WTC11 (cell line): ENCODE measurements at regions not wholly inside any gene's neighbourhood (a gene's known extent, or its start where the extent isn't known, plus 50 kb on each side); places are given as distances from the start of the nearest gene placed in this dataset.

ENCODE experiments used
- ATAC-seq: fragments of 200-7000 bp; cut with Tn5 transposase; 2 replicates; pipeline ENCODE4 v1.10.0; 2021; ENCODE audit warnings: mild to moderate bottlenecking, moderate library complexity
- CTCF ChIA-PET: fragments of 300-600 bp; sonication (Branson Sonifier 250); formaldehyde crosslinking; loops from one replicate; lab custom pipeline; 2021; ENCODE audit warnings: antibody characterized with exemption; lab: Charles Lee
- POLR2A ChIA-PET: fragments of 350-600 bp; sonication (Branson Sonifier 250); formaldehyde crosslinking; loops from one replicate; lab custom pipeline; 2021; ENCODE audit warnings: antibody characterized with exemption; lab: Charles Lee
- DNase-seq: peaks from one replicate; pipeline ENCODE4 v3.0.0; 2021; ENCODE audit warnings: low spot score
- H3K27ac Mint-ChIP-seq: 2 replicates; pipeline ENCODE4 v1.8.0; 2021; ENCODE audit warnings: mixed read lengths
- H3K27me3 Mint-ChIP-seq: 2 replicates; pipeline ENCODE4 v1.8.0; 2021; ENCODE audit warnings: low read depth, mild to moderate bottlenecking, moderate library complexity, mixed read lengths
- H3K36me3 Mint-ChIP-seq: 2 replicates; pipeline ENCODE4 v1.8.0; 2021; ENCODE audit warnings: mixed read lengths
- H3K4me1 Mint-ChIP-seq: 2 replicates; pipeline ENCODE4 v1.8.0; 2022; ENCODE audit warnings: mixed read lengths
- H3K4me3 Mint-ChIP-seq: 2 replicates; pipeline ENCODE4 v1.8.0; 2021; ENCODE audit warnings: mild to moderate bottlenecking, moderate library complexity, mixed read lengths
- H3K9me3 Mint-ChIP-seq: 2 replicates; pipeline ENCODE4 v1.8.0; 2021; ENCODE audit warnings: mixed read lengths
- ATF1 ChIP-seq: sonication (generic); formaldehyde crosslinking; IDR thresholded peaks from 2 replicates; pipeline ENCODE4 v1.8.1; 2023; ENCODE audit warnings: mild to moderate bottlenecking, moderate library complexity, missing genetic modification reagents
- CDX4 ChIP-seq: fragments of 250-450 bp; sonication (Bioruptor Pico); IDR thresholded peaks from 2 replicates; pipeline ENCODE4 v1.9.0; 2021; ENCODE audit warnings: moderate library complexity, mild to moderate bottlenecking, inconsistent platforms, borderline replicate concordance
- E2F4 ChIP-seq: sonication (generic); formaldehyde crosslinking; IDR thresholded peaks from 2 replicates; pipeline ENCODE4 v1.8.1; 2022; ENCODE audit warnings: low read depth, mild to moderate bottlenecking, moderate library complexity, missing genetic modification reagents, borderline replicate concordance
- EMX1 ChIP-seq: fragments of 250-450 bp; sonication (Bioruptor Pico); IDR thresholded peaks from 2 replicates; pipeline ENCODE4 v1.8.0; 2021; ENCODE audit warnings: mild to moderate bottlenecking
- FOXK1 ChIP-seq: sonication (generic); formaldehyde crosslinking; IDR thresholded peaks from 2 replicates; pipeline ENCODE4 v1.8.0; 2022; ENCODE audit warnings: mild to moderate bottlenecking, moderate library complexity, missing genetic modification reagents
- FOXP1 ChIP-seq: sonication (generic); formaldehyde crosslinking; IDR thresholded peaks from 2 replicates; pipeline ENCODE4 v1.8.0; 2022; ENCODE audit warnings: missing genetic modification reagents, mild to moderate bottlenecking, moderate library complexity, borderline replicate concordance
- IRF1 ChIP-seq: sonication (generic); formaldehyde crosslinking; IDR thresholded peaks from 2 replicates; pipeline ENCODE4 v1.8.0; 2023; ENCODE audit warnings: missing genetic modification reagents
- KAT7 ChIP-seq: sonication (generic); formaldehyde crosslinking; IDR thresholded peaks from 2 replicates; pipeline ENCODE4 v1.8.1; 2023; ENCODE audit warnings: missing genetic modification reagents, mild to moderate bottlenecking, borderline replicate concordance
- MXD4 ChIP-seq: fragments of 250-450 bp; sonication (Bioruptor Pico); IDR thresholded peaks from 2 replicates; pipeline ENCODE4 v1.8.0; 2021; ENCODE audit warnings: mild to moderate bottlenecking, moderate library complexity, borderline replicate concordance
- MYBL2 ChIP-seq: sonication (generic); formaldehyde crosslinking; IDR thresholded peaks from 2 replicates; pipeline ENCODE4 v1.8.1; 2023; ENCODE audit warnings: mild to moderate bottlenecking, moderate library complexity, missing genetic modification reagents
- PRDM15 ChIP-seq: sonication (generic); formaldehyde crosslinking; IDR thresholded peaks from 2 replicates; pipeline ENCODE4 v1.8.0; 2022; ENCODE audit warnings: missing genetic modification reagents
- SMAD3 ChIP-seq: sonication (generic); formaldehyde crosslinking; IDR thresholded peaks from 2 replicates; pipeline ENCODE4 v1.8.0; 2022; ENCODE audit warnings: missing genetic modification reagents, mild to moderate bottlenecking, borderline replicate concordance
- SMAD4 ChIP-seq: sonication (generic); formaldehyde crosslinking; IDR thresholded peaks from 2 replicates; pipeline ENCODE4 v1.8.0; 2022; ENCODE audit warnings: mild to moderate bottlenecking, missing genetic modification reagents
- TEAD4 ChIP-seq: sonication (generic); formaldehyde crosslinking; IDR thresholded peaks from 2 replicates; pipeline ENCODE4 v1.8.0; 2022; ENCODE audit warnings: mild to moderate bottlenecking, missing genetic modification reagents
- ZBTB43 ChIP-seq: sonication (generic); formaldehyde crosslinking; IDR thresholded peaks from 2 replicates; pipeline ENCODE4 v1.8.1; 2023; ENCODE audit warnings: mild to moderate bottlenecking, missing genetic modification reagents
- ZNF121 ChIP-seq: sonication (generic); formaldehyde crosslinking; IDR thresholded peaks from 2 replicates; pipeline ENCODE4 v1.8.0; 2023; ENCODE audit warnings: missing genetic modification reagents
- ZNF232 ChIP-seq: sonication (generic); formaldehyde crosslinking; IDR thresholded peaks from 2 replicates; pipeline ENCODE4 v1.8.0; 2022; ENCODE audit warnings: mild to moderate bottlenecking, missing genetic modification reagents
- ZNF532 ChIP-seq: fragments of 250-450 bp; sonication (Bioruptor Pico); IDR thresholded peaks from 2 replicates; pipeline ENCODE4 v1.9.0; 2021; ENCODE audit warnings: mild to moderate bottlenecking, borderline replicate concordance
- ZSCAN18 ChIP-seq: fragments of 250-450 bp; sonication (Bioruptor Pico); IDR thresholded peaks from 2 replicates; pipeline ENCODE4 v2.1.2; 2022; ENCODE audit warnings: mild to moderate bottlenecking, moderate library complexity

GRCh38 chr10:65112573-65112972 is 1591.4 kb downstream of the REEP3 start:
- TF ChIP-seq TEAD4 (no peak), ZNF121 (no peak)
- POLR2A ChIA-PET: no interaction called here
- H3K9me3 Mint-ChIP-seq: peaks cover 20% of the 10 kb centered on the region
- H3K4me3 Mint-ChIP-seq: no peak overlapping the region
- no peaks in the 10 kb centered on the region for H3K27me3 Mint-ChIP-seq
- H3K36me3 Mint-ChIP-seq: peaks cover 3% of the 10 kb centered on the region
- H3K4me1 Mint-ChIP-seq: no peaks in the 10 kb centered on the region
- ATAC-seq (no peak), DNase-seq (no peak)
- no peak overlapping the region for H3K27ac Mint-ChIP-seq
- CTCF ChIA-PET: no interaction called here

- Mint-ChIP-seq H3K9me3 (no peaks in the 10 kb centered on the region), H3K27ac (no peak overlapping the region), H3K4me3 (no peak overlapping the region), H3K36me3 (no peaks in the 10 kb centered on the region), H3K4me1 (no peaks in the 10 kb centered on the region), H3K27me3 (no peaks in the 10 kb centered on the region)
- ATAC-seq: no peak
- no peak for TF ChIP-seq E2F4 (CRISPR knock-in tag)
- no peak for TF ChIP-seq SMAD4 (CRISPR knock-in tag)
- TF ChIP-seq PRDM15 (CRISPR knock-in tag): no peak
- TF ChIP-seq SMAD3 (CRISPR knock-in tag): no peak
- no peak for TF ChIP-seq FOXK1 (CRISPR knock-in tag)
- TF ChIP-seq ZNF232 (CRISPR knock-in tag): no peak
- TF ChIP-seq CDX4: no peak
- TF ChIP-seq FOXP1 (CRISPR knock-in tag): no peak
- TF ChIP-seq ATF1 (CRISPR knock-in tag): no peak
- no peak for TF ChIP-seq KAT7 (CRISPR knock-in tag)
- TF ChIP-seq MXD4: no peak
- TF ChIP-seq ZSCAN18: no peak
- no peak for TF ChIP-seq MYBL2 (CRISPR knock-in tag)
- no peak for TF ChIP-seq ZNF532 (CRISPR knock-in tag)
- no peak for TF ChIP-seq ZBTB43 (CRISPR knock-in tag)
- TF ChIP-seq EMX1 (CRISPR knock-in tag): no peak
- no peak for TF ChIP-seq IRF1 (CRISPR knock-in tag)
- ChIA-PET CTCF (no interaction called here), POLR2A (no interaction called here)
- no peak for DNase-seq
Measured at GRCh38 chr10:65123120-65123519, 1601.9 kb downstream of the REEP3 start.
